Upper lobe of left lung (tissue), 4 donors: ENCODE measurements at regions not wholly inside any gene's neighbourhood (a gene's known extent, or its start where the extent isn't known, plus 50 kb on each side); places are given as distances from the start of the nearest gene placed in this dataset.

ENCODE experiments used
- CTCF ChIP-seq, 6 experiments: fragments of 450-650 bp in 4 of 6; fragments of 200-600 bp in 2 of 6; sonication (generic) in 2 of 6; IDR thresholded peaks; one replicate each; pipeline ENCODE4 v1.5.1; 2016 to 2019; ENCODE audit warnings: antibody characterized with exemption in 6 of 6
- POLR2A ChIP-seq, 4 donors: fragments of 450-650 bp; IDR thresholded peaks; one replicate each; pipeline ENCODE4 v1.5.1; 2016 to 2017; ENCODE audit warnings: antibody characterized with exemption in 4 of 4, mild to moderate bottlenecking in 2 of 4

- TF ChIP-seq CTCF (IDR thresholded peaks at IDR 0.05) (no peak), POLR2A (IDR thresholded peaks at IDR 0.05) (no peak)
Measured at GRCh38 chr3:115236496-115236895, 89.4 kb upstream of the ZBTB20 start.
